Kidney (tissue), 13 donors: ENCODE measurements at regions not wholly inside any gene's neighbourhood (a gene's known extent, or its start where the extent isn't known, plus 50 kb on each side); places are given as distances from the start of the nearest gene placed in this dataset.

Experiments
- DNase-seq, 5 donors: peaks; one replicate each; pipeline ENCODE4 v3.0.0-alpha.2; 2013 to 2020
- FAIRE-seq: peaks from 2 replicates; lab custom pipeline; 2012; peaks lifted over from hg19 to GRCh38; lab: Jason Lieb, UNC
- H3K27ac ChIP-seq, 2 donors: one replicate each; pipeline ENCODE4 v1.7.0; 2013; ENCODE audit warnings: low read depth in 2 of 2, low read length in 2 of 2, inconsistent platforms in 1 of 2
- H3K27me3 ChIP-seq: one replicate; pipeline ENCODE4 v1.7.1; 2013; ENCODE audit warnings: low read length, inconsistent platforms; ENCODE audit not compliant: control insufficient read depth, insufficient read depth
- H3K36me3 ChIP-seq, 3 donors: one replicate each; pipeline versions ENCODE4 v1.7.0 to v1.7.1; 2013; ENCODE audit warnings: low read length in 3 of 3, control low read depth in 1 of 3, inconsistent platforms in 1 of 3; ENCODE audit not compliant: insufficient read depth in 3 of 3, control insufficient read depth in 2 of 3
- H3K4me1 ChIP-seq, 3 donors: one replicate each; pipeline versions ENCODE4 v1.7.0 to v1.7.1; 2013; ENCODE audit warnings: low read length in 3 of 3, inconsistent platforms in 1 of 3, low read depth in 1 of 3; ENCODE audit not compliant: control insufficient read depth in 2 of 3, insufficient read depth in 2 of 3
- H3K4me3 ChIP-seq, 3 donors: one replicate each; pipeline versions ENCODE4 v1.7.0 to v1.8.1; 2013; ENCODE audit warnings: low read length in 3 of 3, control low read depth in 1 of 3, inconsistent platforms in 1 of 3
- H3K9ac ChIP-seq, 3 donors: one replicate each; pipeline versions ENCODE4 v1.7.0 to v1.7.1; 2013; ENCODE audit warnings: low read length in 3 of 3, control low read depth in 1 of 3, inconsistent platforms in 1 of 3
- H3K9me3 ChIP-seq, 3 donors: one replicate each; pipeline versions ENCODE4 v1.7.0 to v1.7.1; 2013; ENCODE audit warnings: low read length in 3 of 3, control low read depth in 1 of 3, inconsistent platforms in 1 of 3; ENCODE audit not compliant: control insufficient read depth in 2 of 3, insufficient read depth in 1 of 3
- CTCF ChIP-seq: IDR thresholded peaks from 3 replicates; pipeline ENCODE4 v1.5.1; 2012; ENCODE audit warnings: mild to moderate bottlenecking, moderate library complexity, borderline replicate concordance; ENCODE audit not compliant: insufficient read depth; ENCODE audit errors: extremely low read depth
- intact Hi-C: fragments of 100-400 bp; cut with DNase I; formaldehyde crosslinking; loops from one replicate; pipeline ENCODE4 v1.11.1; 2022
- donor health status: control.
- donor health status: control.
- donor health status: control.
- donor health status: control.
- donor health status: control.
- donor health status: DM: yes; HTN: yes; CAD: no.
- donor health status: Normal renal cell carcinoma (clear cell type).

- Histone ChIP-seq H3K36me3 (no peaks in the 10 kb centered on the region), H3K27ac (no peak overlapping the region), H3K9me3 (no peaks in the 10 kb centered on the region), H3K9ac (no peak overlapping the region), H3K27me3 (no peaks in the 10 kb centered on the region), H3K4me1 (no peaks in the 10 kb centered on the region), H3K4me3 (no peak overlapping the region)
- DNase-seq (no peak), FAIRE-seq (no peak)
- intact Hi-C loops, result loop anchor here (10.0 kb wide), 1 partner anchor 264 kb away; no protein-coding TSS in a partner anchor
- no peak for TF ChIP-seq CTCF
Measured at GRCh38 chr4:20420916-20421602, 169.4 kb downstream of the SLIT2 start.

- Histone ChIP-seq H3K4me1 (no peaks in the 10 kb centered on the region), H3K27me3 (no peaks in the 10 kb centered on the region), H3K27ac (no peak overlapping the region), H3K4me3 (no peak overlapping the region), H3K9ac (no peak overlapping the region), H3K9me3 (no peaks in the 10 kb centered on the region), H3K36me3 (no peaks in the 10 kb centered on the region)
- no peak for TF ChIP-seq CTCF
- intact Hi-C loops, result loop anchor here (10.0 kb wide), 1 partner anchor 263 kb away; no protein-coding TSS in a partner anchor
- FAIRE-seq (no peak), DNase-seq (no peak)
Measured at GRCh38 chr4:20421603-20421985, 169.9 kb downstream of the SLIT2 start.

- no peak for FAIRE-seq
- H3K27me3 ChIP-seq, result no peaks in the 10 kb centered on the region
- peak in 4 of 5 donors; percentile 41 to 62 (median 55) for DNase-seq
- no peak overlapping the region for H3K4me3 ChIP-seq
- no peaks in the 10 kb centered on the region for H3K9me3 ChIP-seq
- no peaks in the 10 kb centered on the region for H3K4me1 ChIP-seq
- no peak overlapping the region for H3K9ac ChIP-seq
- peak; percentile 60 for TF ChIP-seq CTCF
- intact Hi-C loops, result loop anchor here (10.0 kb wide), 1 partner anchor 262 kb away; no protein-coding TSS in a partner anchor
- no peak overlapping the region for H3K27ac ChIP-seq
- H3K36me3 ChIP-seq, result no peaks in the 10 kb centered on the region
Measured at GRCh38 chr4:20422398-20422797, 170.7 kb downstream of the SLIT2 start.
